T-cell (primary cell): ENCODE measurements at regions not wholly inside any gene's neighbourhood (a gene's known extent, or its start where the extent isn't known, plus 50 kb on each side); places are given as distances from the start of the nearest gene placed in this dataset.
"Not testable (repeated sequence)": the region's sequence is repeated elsewhere in the genome, so short reads cannot be mapped to it uniquely, and the experiment has no call there.

Source experiments
- ATAC-seq, 4 experiments: fragments of 200-7000 bp in 3 of 4; fragments of 150-1000 bp in 1 of 4; cut with Tn5 transposase; replicated peaks in 1 of 4; 1 replicate in 3 of 4; 2 replicates in 1 of 4; pipeline ENCODE4 v1.10.0; 2021; ENCODE audit warnings: moderate library complexity in 3 of 4, mild to moderate bottlenecking in 2 of 4, moderate number of reproducible peaks in 1 of 4
- CTCF ChIA-PET, 2 donors: fragments of 300-600 bp; sonication (Branson Sonifier 250); formaldehyde crosslinking; loops; one replicate each; lab custom pipeline; 2022; ENCODE audit warnings: antibody characterized with exemption in 2 of 2; lab: Charles Lee
- POLR2A ChIA-PET, 2 donors: fragments of 300-600 bp; sonication (Branson Sonifier 250); formaldehyde crosslinking; loops; one replicate each; lab custom pipeline; 2022; ENCODE audit warnings: antibody characterized with exemption in 2 of 2; lab: Charles Lee
- DNase-seq, 35 experiments: peaks; one replicate each; pipeline versions ENCODE4 v3.0.0 to v3.0.0-alpha.2; 2013 to 2023
- H3K27ac ChIP-seq: one replicate; pipeline ENCODE4 v1.5.1; 2013; ENCODE audit warnings: low read length
- H3K27me3 ChIP-seq, 2 experiments: replicated peaks in 1 of 2; 1 replicate in 1 of 2; 2 replicates in 1 of 2; pipeline versions ENCODE4 v1.6.1 to v1.7.0; 2013; ENCODE audit warnings: low read length in 1 of 2, mixed read lengths in 1 of 2; ENCODE audit not compliant: control insufficient read depth in 2 of 2, insufficient read depth in 2 of 2; ENCODE audit errors: extremely low read depth in 1 of 2
- H3K36me3 ChIP-seq, 2 donors: 1 replicate in 1 of 2; 2 replicates in 1 of 2; pipeline versions ENCODE4 v1.6.1 to v1.7.0; 2013; ENCODE audit warnings: low read length in 1 of 2; ENCODE audit not compliant: control insufficient read depth in 2 of 2, insufficient read depth in 1 of 2; ENCODE audit errors: extremely low read depth in 1 of 2
- H3K4me1 ChIP-seq, 2 experiments: 1 replicate in 1 of 2; 2 replicates in 1 of 2; pipeline versions ENCODE4 v1.6.1 to v1.7.0; 2013; ENCODE audit warnings: low read length in 2 of 2, mixed read lengths in 1 of 2; ENCODE audit not compliant: insufficient read depth in 2 of 2, control insufficient read depth in 1 of 2; ENCODE audit errors: extremely low read depth in 1 of 2
- H3K4me3 ChIP-seq, 2 donors: 1 replicate in 1 of 2; 2 replicates in 1 of 2; pipeline versions ENCODE4 v1.5.1 to v1.7.0; 2013; ENCODE audit warnings: mild to moderate bottlenecking in 2 of 2, low read length in 1 of 2, moderate library complexity in 1 of 2; ENCODE audit not compliant: control insufficient read depth in 1 of 2; ENCODE audit errors: extremely low read depth in 1 of 2
- H3K9me3 ChIP-seq: 2 replicates; pipeline ENCODE4 v1.7.0; 2013
- H3K27ac Mint-ChIP-seq, 2 donors: one replicate each; pipeline ENCODE4 v1.8.0; 2020 to 2021; ENCODE audit warnings: mild to moderate bottlenecking in 2 of 2, mixed read lengths in 2 of 2
- H3K27me3 Mint-ChIP-seq, 2 donors: one replicate each; pipeline ENCODE4 v1.8.0; 2021 to 2022; ENCODE audit warnings: mixed read lengths in 2 of 2
- H3K36me3 Mint-ChIP-seq: one replicate; pipeline ENCODE4 v1.8.0; 2021; ENCODE audit warnings: mixed read lengths
- H3K4me1 Mint-ChIP-seq, 3 donors: one replicate each; pipeline ENCODE4 v1.8.0; 2020 to 2022; ENCODE audit warnings: mixed read lengths in 3 of 3, mild to moderate bottlenecking in 1 of 3
- H3K4me3 Mint-ChIP-seq, 3 donors: one replicate each; pipeline ENCODE4 v1.8.0; 2020 to 2022; ENCODE audit warnings: mild to moderate bottlenecking in 3 of 3, mixed read lengths in 3 of 3, moderate library complexity in 3 of 3
- H3K9me3 Mint-ChIP-seq, 3 donors: one replicate each; pipeline ENCODE4 v1.8.0; 2020 to 2022; ENCODE audit warnings: mixed read lengths in 3 of 3
- WGBS: methylation state at CpG from one replicate; pipeline ENCODE4 v1.1.5; 2013; ENCODE audit warnings: missing lambda C conversion rate; ENCODE audit not compliant: insufficient coverage; 5-methylcytosine and 5-hydroxymethylcytosine counted together

- H3K4me1 ChIP-seq, result no peaks in the 10 kb centered on the region
- no CpG with 5 or more reads among the region's 1 CpG for WGBS
- CTCF ChIA-PET, result interaction anchor here in 1 of 2 donors (0.6 kb wide), 1 partner anchor 122 kb away, joined by 4 read pairs; no protein-coding TSS in a partner anchor
These were observed 122.9 kb downstream of the EMB start for GRCh38 chr5:50318220-50318619.

GRCh38 chr5:50306488-50306887 lies 134.6 kb downstream of the EMB start:
- POLR2A ChIA-PET, ATAC-seq, H3K4me3 Mint-ChIP-seq, H3K4me1 ChIP-seq, H3K27me3 ChIP-seq, DNase-seq, H3K27ac Mint-ChIP-seq, H3K36me3 ChIP-seq, H3K27ac ChIP-seq, H3K4me3 ChIP-seq, CTCF ChIA-PET, H3K4me1 Mint-ChIP-seq, H3K27me3 Mint-ChIP-seq, H3K9me3 ChIP-seq, H3K36me3 Mint-ChIP-seq: not testable (repeated sequence)
- peaks cover 2 to 10% (median 7%) of the 10 kb centered on the region in 3 donors for H3K9me3 Mint-ChIP-seq
- whole genome bisulfite sequencing, result no CpG with 5 or more reads among the region's 4 CpGs

More at GRCh38 chr5:50318220-50318619, 122.9 kb downstream of the EMB start:
- H3K9me3 Mint-ChIP-seq, result no peaks in the 10 kb centered on the region
- H3K27ac ChIP-seq, result no peak overlapping the region
- H3K4me3 Mint-ChIP-seq, result no peak overlapping the region
- no peaks in the 10 kb centered on the region for H3K36me3 ChIP-seq
- POLR2A ChIA-PET, result no interaction called here
- H3K27me3 Mint-ChIP-seq, result no peaks in the 10 kb centered on the region
- no peak for ATAC-seq
- peaks cover 4% of the 10 kb centered on the region for H3K36me3 Mint-ChIP-seq
- no peak for DNase-seq
- no peaks in the 10 kb centered on the region for H3K4me1 Mint-ChIP-seq
- no peak overlapping the region for H3K27ac Mint-ChIP-seq
- no peak overlapping the region for H3K4me3 ChIP-seq
- H3K9me3 ChIP-seq, result no peaks in the 10 kb centered on the region
- no peaks in the 10 kb centered on the region for H3K27me3 ChIP-seq

- 100% methylated on average over 1 of the region's 3 CpGs for WGBS
These were observed 138.1 kb downstream of the EMB start for GRCh38 chr5:50302815-50303490.

GRCh38 chr5:50301756-50302155 lies 139.3 kb downstream of the EMB start:
- ChIA-PET CTCF (no interaction called here), POLR2A (no interaction called here)
- H3K9me3 ChIP-seq, result no peaks in the 10 kb centered on the region
- no peak overlapping the region for H3K4me3 Mint-ChIP-seq
- H3K4me3 ChIP-seq, result no peak overlapping the region
- no peaks in the 10 kb centered on the region for H3K27me3 Mint-ChIP-seq
- WGBS, result no CpG with 5 or more reads among the region's 1 CpG
- no peak overlapping the region for H3K27ac Mint-ChIP-seq
- no peaks in the 10 kb centered on the region for H3K4me1 Mint-ChIP-seq
- no peaks in the 10 kb centered on the region for H3K4me1 ChIP-seq
- no peak overlapping the region for H3K27ac ChIP-seq
- no peak for DNase-seq
- H3K36me3 ChIP-seq, result no peaks in the 10 kb centered on the region
- no peaks in the 10 kb centered on the region for H3K27me3 ChIP-seq
- H3K9me3 Mint-ChIP-seq, result peaks cover 3 to 6% (median 6%) of the 10 kb centered on the region in 3 donors
- no peak for ATAC-seq
- peaks cover 7% of the 10 kb centered on the region for H3K36me3 Mint-ChIP-seq

More at GRCh38 chr5:50302815-50303490, 138.1 kb downstream of the EMB start:
- no peaks in the 10 kb centered on the region for H3K9me3 ChIP-seq
- ChIA-PET POLR2A (no interaction called here), CTCF (no interaction called here)
- Mint-ChIP-seq H3K36me3 (peaks cover 7% of the 10 kb centered on the region), H3K9me3 (peaks cover 3 to 13% (median 10%) of the 10 kb centered on the region in 3 donors), H3K4me3 (no peak overlapping the region), H3K4me1 (no peaks in the 10 kb centered on the region), H3K27ac (no peak overlapping the region), H3K27me3 (no peaks in the 10 kb centered on the region)
- DNase-seq (no peak), ATAC-seq (no peak)
- no peaks in the 10 kb centered on the region for H3K4me1 ChIP-seq
- H3K4me3 ChIP-seq, result no peak overlapping the region
- no peak overlapping the region for H3K27ac ChIP-seq
- no peaks in the 10 kb centered on the region for H3K27me3 ChIP-seq
- H3K36me3 ChIP-seq, result no peaks in the 10 kb centered on the region

DNA sequence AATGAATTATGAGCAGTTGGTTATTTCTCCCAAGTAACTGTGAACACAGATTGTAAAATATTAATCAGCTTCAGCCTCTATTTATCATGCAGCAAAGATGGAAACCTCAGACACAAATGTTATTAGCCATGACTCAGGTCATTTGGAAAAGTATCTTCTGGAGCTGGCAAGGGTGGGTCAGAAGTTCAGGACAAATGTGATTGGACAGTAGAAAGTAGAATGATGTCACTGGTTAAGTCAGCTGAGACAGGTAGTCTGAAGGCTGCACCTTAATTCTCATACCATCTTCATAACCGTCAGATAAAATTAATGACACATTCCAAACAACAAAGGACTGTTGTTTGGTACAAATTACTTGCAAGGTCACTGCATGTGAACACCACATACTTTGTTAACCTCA lies 140.2 kb downstream of the EMB start:
- Mint-ChIP-seq H3K4me3 (no peak overlapping the region), H3K27ac (no peak overlapping the region), H3K27me3 (no peaks in the 10 kb centered on the region), H3K4me1 (no peaks in the 10 kb centered on the region), H3K9me3 (peaks cover 3 to 10% (median 6%) of the 10 kb centered on the region in 3 donors), H3K36me3 (peaks cover 7% of the 10 kb centered on the region)
- CTCF ChIA-PET, result no interaction called here
- POLR2A ChIA-PET, result no interaction called here
- WGBS, result no CpG with 5 or more reads among the region's 1 CpG
- Histone ChIP-seq H3K9me3 (no peaks in the 10 kb centered on the region), H3K36me3 (no peaks in the 10 kb centered on the region), H3K4me3 (no peak overlapping the region), H3K27me3 (no peaks in the 10 kb centered on the region), H3K27ac (no peak overlapping the region), H3K4me1 (no peaks in the 10 kb centered on the region)
- DNase-seq, result no peak
- no peak for ATAC-seq

DNA sequence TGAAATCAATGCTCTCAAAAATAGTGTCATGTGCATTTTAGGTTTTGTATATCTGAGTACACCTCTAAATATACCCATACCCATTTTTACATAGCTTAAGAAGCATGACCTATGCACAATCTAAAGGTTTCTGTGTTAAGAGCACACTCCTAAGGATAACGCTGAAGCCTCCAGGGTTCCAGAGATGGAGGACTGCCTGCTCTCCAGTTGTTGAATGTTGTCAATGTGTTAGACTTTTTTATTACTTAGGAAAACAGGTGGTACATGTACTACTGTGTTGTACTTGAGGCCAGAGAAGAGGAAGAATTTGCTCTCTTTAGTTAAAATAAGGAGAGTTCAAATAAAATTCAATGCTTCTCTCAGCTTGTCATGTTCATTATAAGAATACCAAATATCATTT lies 141.2 kb downstream of the EMB start:
- Histone ChIP-seq H3K4me3 (no peak overlapping the region), H3K27ac (no peak overlapping the region), H3K27me3 (no peaks in the 10 kb centered on the region), H3K36me3 (no peaks in the 10 kb centered on the region), H3K9me3 (no peaks in the 10 kb centered on the region), H3K4me1 (no peaks in the 10 kb centered on the region)
- Mint-ChIP-seq H3K36me3 (peaks cover 10% of the 10 kb centered on the region), H3K4me1 (no peaks in the 10 kb centered on the region), H3K27me3 (peaks cover 5 to 6% of the 10 kb centered on the region in 2 donors), H3K27ac (no peak overlapping the region), H3K9me3 (peaks cover 8 to 17% (median 12%) of the 10 kb centered on the region in 3 donors), H3K4me3 (no peak overlapping the region)
- ChIA-PET POLR2A (no interaction called here), CTCF (no interaction called here)
- 80% methylated on average over 1 of the region's 1 CpG for WGBS
- no peak for ATAC-seq
- DNase-seq, result no peak
